K562 (cell line): ENCODE measurements at regions not wholly inside any gene's neighbourhood (a gene's known extent, or its start where the extent isn't known, plus 50 kb on each side); places are given as distances from the start of the nearest gene placed in this dataset.
A peak's percentile ranks its signal among the peaks of the same experiment; 100 is the strongest.

Experiments used
- ATAC-seq: fragments of 200-7000 bp; cut with Tn5 transposase; 3 replicates; pipeline ENCODE4 v1.9.1; 2020; ENCODE audit warnings: moderate library complexity
- BruUV-seq: library from RNA; stranded (reverse); fragments of 400-500 nt; replicated peaks from 2 replicates; lab custom pipeline; 2021; lab: Mats Ljungman, UMichigan
- CTCF ChIA-PET: fragments of 300-600 bp; formaldehyde crosslinking; extraction: SDS; loops from one replicate; lab custom pipeline; 2021; ENCODE audit warnings: low intra/inter-chr PET ratio; lab: Yijun Ruan, JAX
- POLR2A ChIA-PET: fragments of 300-600, 350-650 bp; sonication (Branson Sonifier 250); formaldehyde crosslinking; extraction: SDS; loops from one replicate; lab custom pipeline; 2021; ENCODE audit warnings: antibody characterized with exemption, inconsistent platforms; lab: Yijun Ruan, JAX
- DNase-seq, 4 experiments: peaks; one replicate each; pipeline versions ENCODE4 v3.0.0 to v3.0.0-alpha.2; 2011 to 2018; ENCODE audit warnings: low spot score in 3 of 4, mixed read lengths in 3 of 4; ENCODE audit errors: extremely low read depth in 1 of 4
- FAIRE-seq: peaks from 2 replicates; lab custom pipeline; 2011; peaks lifted over from hg19 to GRCh38; lab: Jason Lieb, UNC
- H2AFZ ChIP-seq: 2 replicates; pipeline ENCODE4 v1.6.0; 2011; ENCODE audit warnings: low read depth, low read length, control low read depth, inconsistent platforms
- H3K27ac ChIP-seq: fragments of 200-600 bp; 3 replicates; pipeline ENCODE4 v1.8.0; 2011; ENCODE audit warnings: low read depth, mild to moderate bottlenecking, control low read depth, inconsistent platforms, low read length, moderate library complexity, mixed read lengths; ENCODE audit errors: extremely low read depth
- H3K27me3 ChIP-seq, 2 experiments: fragments of 300-600 bp in 1 of 2; 2 replicates in 1 of 2; 3 replicates in 1 of 2; pipeline versions ENCODE4 v1.6.0 to v1.8.0; 2011; ENCODE audit warnings: inconsistent platforms in 2 of 2, low read length in 2 of 2, mild to moderate bottlenecking in 1 of 2, mixed read lengths in 1 of 2, moderate library complexity in 1 of 2; ENCODE audit not compliant: control insufficient read depth in 2 of 2, insufficient read depth in 2 of 2
- H3K36me3 ChIP-seq: fragments of 300-600 bp; 3 replicates; pipeline ENCODE4 v1.8.0; 2011; ENCODE audit warnings: mild to moderate bottlenecking, low read length, inconsistent platforms; ENCODE audit not compliant: control insufficient read depth, insufficient read depth
- H3K4me1 ChIP-seq, 2 experiments: fragments of 200-600 bp in 1 of 2; replicated peaks in 1 of 2; 2 replicates in 1 of 2; 3 replicates in 1 of 2; pipeline versions ENCODE4 v1.5.1 to v1.8.0; 2011; ENCODE audit warnings: inconsistent platforms in 2 of 2, low read length in 2 of 2, mild to moderate bottlenecking in 1 of 2, mixed read lengths in 1 of 2, moderate library complexity in 1 of 2; ENCODE audit not compliant: control insufficient read depth in 2 of 2, insufficient read depth in 2 of 2
- H3K4me2 ChIP-seq: 2 replicates; pipeline ENCODE4 v1.6.1; 2011; ENCODE audit warnings: low read length, control low read depth, inconsistent platforms, mixed read lengths; ENCODE audit not compliant: insufficient read depth
- H3K4me3 ChIP-seq: fragments of 200-600 bp; sonication (generic), shearing (Covaris generic); 2 replicates; pipeline ENCODE4 v1.5.1; 2016; ENCODE audit warnings: control low read depth, inconsistent platforms
- H3K79me2 ChIP-seq: fragments of 200-600 bp; 3 replicates; pipeline ENCODE4 v1.8.0; 2011; ENCODE audit warnings: low read length, inconsistent platforms; ENCODE audit not compliant: control insufficient read depth, insufficient read depth
- H3K9ac ChIP-seq, 2 experiments: 2 replicates each; pipeline versions ENCODE4 v1.6.0 to v1.6.1; 2011; ENCODE audit warnings: low read depth in 2 of 2, low read length in 2 of 2, control low read depth in 1 of 2, inconsistent platforms in 1 of 2, mild to moderate bottlenecking in 1 of 2, mixed read lengths in 1 of 2; ENCODE audit not compliant: insufficient read depth in 1 of 2
- H3K9me1 ChIP-seq: one replicate; pipeline ENCODE4 v1.6.0; 2011; ENCODE audit warnings: inconsistent platforms, mild to moderate bottlenecking, low read length, moderate library complexity; ENCODE audit not compliant: control insufficient read depth, insufficient read depth
- H3K9me3 ChIP-seq: replicated peaks from 2 replicates; pipeline ENCODE4 v1.5.1; 2011; ENCODE audit warnings: low read depth, low read length, inconsistent platforms; ENCODE audit not compliant: control insufficient read depth, insufficient read depth
- H4K20me1 ChIP-seq: replicated peaks from 2 replicates; pipeline ENCODE4 v1.6.1; 2011; ENCODE audit warnings: low read length, inconsistent platforms, mixed read lengths; ENCODE audit not compliant: control insufficient read depth, insufficient read depth
- ARID4B ChIP-seq: sonication (generic); formaldehyde crosslinking; IDR thresholded peaks from 2 replicates; pipeline ENCODE4 v1.8.0; 2022; ENCODE audit warnings: mild to moderate bottlenecking, missing genetic modification reagents
- KLF10 ChIP-seq: fragments of 250-450 bp; sonication (Bioruptor Pico); IDR thresholded peaks from 2 replicates; pipeline ENCODE4 v1.6.1; 2021; ENCODE audit warnings: matching md5 sums
- NCOA6 ChIP-seq: fragments of 450-650 bp; IDR thresholded peaks from 2 replicates; pipeline ENCODE4 v1.6.1; 2017; ENCODE audit warnings: mild to moderate bottlenecking
- NFRKB ChIP-seq: fragments of 450-650 bp; IDR thresholded peaks from 2 replicates; pipeline ENCODE4 v1.6.1; 2016; ENCODE audit warnings: low read depth
- OTX1 ChIP-seq: fragments of 450-650 bp; formaldehyde crosslinking; IDR thresholded peaks from 2 replicates; pipeline ENCODE4 v1.4.0; 2022; ENCODE audit warnings: mild to moderate bottlenecking
- PHB2 ChIP-seq: fragments of 450-650 bp; IDR thresholded peaks from 2 replicates; pipeline ENCODE4 v1.6.1; 2017; ENCODE audit warnings: low read depth
- ZBTB5 ChIP-seq: fragments of 450-650 bp; IDR thresholded peaks from 2 replicates; pipeline ENCODE4 v1.6.1; 2017; ENCODE audit warnings: antibody characterized with exemption
- ZHX1 ChIP-seq: fragments of 150-350 bp; conservative IDR thresholded peaks from 2 replicates; pipeline ENCODE4 v1.6.1; 2014; ENCODE audit warnings: low read length
- ZNF140 ChIP-seq: fragments of 250-450 bp; sonication (Bioruptor Pico); IDR thresholded peaks from 2 replicates; pipeline ENCODE4 v1.8.0; 2021; ENCODE audit warnings: moderate library complexity, mild to moderate bottlenecking, inconsistent platforms
- ZNF311 ChIP-seq: fragments of 250-450 bp; sonication (Bioruptor Pico); IDR thresholded peaks from 2 replicates; pipeline ENCODE4 v1.4.0; 2020; ENCODE audit warnings: mild to moderate bottlenecking, moderate library complexity
- in situ Hi-C: fragments of 300-500 bp; cut with MboI; formaldehyde crosslinking; loops from 4 replicates; pipeline ENCODE4 v1.15.0; 2018; ENCODE audit warnings: inconsistent platforms, mixed read lengths
- intact Hi-C: fragments of 100-400 bp; cut with micrococcal nuclease; formaldehyde crosslinking; loops from 2 replicates; pipeline ENCODE4 v1.14.2; 2022
- TF ChIP-seq, protein P1 (sequence below), 3 experiments: fragments of 200-800 bp in 1 of 3; sonication (Bioruptor generic) in 1 of 3; sonication (generic) in 1 of 3; formaldehyde crosslinking in 1 of 3; IDR thresholded peaks; 2 replicates each; pipeline versions ENCODE4 v1.6.1 to v1.8.0; 2016 to 2022; ENCODE audit warnings: mild to moderate bottlenecking in 2 of 3, missing compliant biosample characterization in 2 of 3, missing genetic modification characterization in 2 of 3, missing genetic modification reagents in 1 of 3

GRCh38 chr3:99009851-99010250 is 108.4 kb upstream of the DCBLD2 start:
- intact Hi-C loops, result no loop called here
- TF ChIP-seq KLF10 (CRISPR knock-in tag), result no peak
- no peak for TF ChIP-seq OTX1
- no peak for TF ChIP-seq ZNF311 (CRISPR knock-in tag)
- no peak for TF ChIP-seq ZBTB5
- TF ChIP-seq, protein P1, sequence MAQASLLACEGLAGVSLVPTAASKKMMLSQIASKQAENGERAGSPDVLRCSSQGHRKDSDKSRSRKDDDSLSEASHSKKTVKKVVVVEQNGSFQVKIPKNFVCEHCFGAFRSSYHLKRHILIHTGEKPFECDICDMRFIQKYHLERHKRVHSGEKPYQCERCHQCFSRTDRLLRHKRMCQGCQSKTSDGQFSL (CRISPR knock-in tag; IDR thresholded peaks at IDR 0.05), result no peak
- TF ChIP-seq, protein P1 (tag; IDR thresholded peaks at IDR 0.05), result no peak
- no peak for TF ChIP-seq NCOA6
- no peak for TF ChIP-seq PHB2
- no peak for TF ChIP-seq NFRKB
- TF ChIP-seq ARID4B, result no peak
- TF ChIP-seq ZHX1, result no peak
- TF ChIP-seq ZNF140 (CRISPR knock-in tag), result no peak

More at GRCh38 chr3:99009851-99010250, 108.4 kb upstream of the DCBLD2 start:
- POLR2A ChIA-PET, result no interaction called here
- Histone ChIP-seq H3K9me1 (no peaks in the 10 kb centered on the region), H3K4me1 (no peaks in the 10 kb centered on the region; a peak in 1 of 5 replicates), H3K9ac (no peak overlapping the region), H3K27ac (no peak overlapping the region), H3K36me3 (no peaks in the 10 kb centered on the region), H3K4me2 (peak overlapping the region; percentile 14; the same call in 1 of the 2 replicates), H3K4me3 (no peak overlapping the region), H2AFZ (peak overlapping the region; percentile 64), H3K9me3 (no peaks in the 10 kb centered on the region), H3K27me3 (no peaks in the 10 kb centered on the region), H4K20me1 (no peaks in the 10 kb centered on the region), H3K79me2 (no peaks in the 10 kb centered on the region)
- DNase-seq, result peak in 2 of 4 experiments; percentile 8 to 11
- in situ Hi-C loops, result no loop called here
- peak; percentile 67 for ATAC-seq
- CTCF ChIA-PET, result no interaction called here
- BruUV-seq, result no TSS peak
- FAIRE-seq, result no peak
